ENCODE measurements at regions not wholly inside any gene's neighbourhood (a gene's known extent, or its start where the extent isn't known, plus 50 kb on each side); places are given as distances from the start of the nearest gene placed in this dataset.

- TF ChIP-seq CTCF (IDR thresholded peaks at IDR 0.05; ENCODE audit: low read depth, low read length): no peak
- no peak for TF ChIP-seq EZH2phosphoT487 (IDR thresholded peaks at IDR 0.05; ENCODE audit: low read depth)
These were observed 232.0 kb downstream of the ANKRD60 start for GRCh38 chr20:57996465-57996864.
